Activated effector memory CD4-positive, alpha-beta T cell treated with Interleukin-2 at 50 U/mL for 16 hours (primary cell): ENCODE measurements at regions not wholly inside any gene's neighbourhood (a gene's known extent, or its start where the extent isn't known, plus 50 kb on each side); places are given as distances from the start of the nearest gene placed in this dataset.

ENCODE experiments used
- DNase-seq: peaks from one replicate; pipeline ENCODE4 v3.0.0-alpha.2; 2020

DNA sequence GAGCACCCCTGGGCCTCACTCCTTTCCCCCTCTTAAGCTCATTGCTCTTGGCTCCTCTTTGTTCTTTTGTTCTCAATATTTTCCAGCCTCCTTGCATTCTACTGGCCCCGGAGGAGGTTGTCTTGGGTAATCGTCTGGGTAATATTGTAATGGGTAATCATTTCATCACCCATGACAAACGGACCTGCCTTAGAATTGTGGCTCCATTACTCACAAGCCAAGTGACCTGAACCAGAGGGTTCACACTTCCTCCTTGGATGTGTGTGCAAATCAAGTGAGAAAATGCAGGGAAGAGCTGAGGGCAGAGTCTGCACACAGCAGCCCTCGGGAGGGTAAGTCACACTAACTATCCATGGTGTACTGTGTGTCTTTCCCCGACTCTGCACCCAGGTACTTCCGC is 305.0 kb downstream of the BUD13 start:
- no peak for DNase-seq

DNA sequence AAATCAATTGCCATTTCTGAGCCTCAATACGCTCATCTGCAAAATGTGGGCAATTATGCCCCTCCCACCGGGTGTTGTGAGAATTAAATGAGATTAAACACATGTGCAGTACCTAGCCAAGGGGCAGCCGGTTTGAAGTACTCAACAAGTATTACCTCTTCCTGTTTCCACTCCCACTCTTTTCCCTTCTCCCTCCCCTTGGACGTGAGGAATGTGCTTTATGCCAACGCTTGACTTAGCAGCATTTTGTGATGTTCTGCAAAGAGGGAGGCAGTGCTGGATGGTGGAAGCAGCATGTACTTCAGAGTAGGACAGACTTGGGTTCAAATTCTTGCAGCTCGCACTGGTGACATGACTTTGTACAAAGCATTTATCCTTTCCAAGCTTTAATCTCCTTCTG is 306.0 kb downstream of the BUD13 start:
- DNase-seq = no peak

DNA sequence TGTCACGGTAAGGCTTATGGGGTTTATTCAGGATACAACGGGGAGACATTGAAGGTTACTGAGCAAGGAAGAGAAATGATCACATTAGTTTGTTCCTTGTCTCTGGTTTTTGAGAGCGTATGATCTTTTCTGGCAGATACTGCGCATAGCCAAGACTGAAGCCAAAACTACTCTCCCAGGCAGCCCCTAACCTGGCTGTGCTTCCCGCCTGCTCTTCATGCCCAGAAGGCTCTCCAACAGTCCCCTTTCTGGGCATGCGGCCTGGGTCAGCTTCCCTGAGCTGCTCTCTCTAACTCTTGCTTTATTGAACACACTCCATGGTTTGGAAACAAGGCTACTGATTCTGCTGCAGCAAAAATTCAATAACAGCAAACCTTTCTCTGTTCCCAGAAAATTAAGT is 306.6 kb downstream of the BUD13 start:
- no peak for DNase-seq

- DNase-seq = no peak
Measured at GRCh38 chr11:116465056-116465455, 307.7 kb downstream of the BUD13 start.

- no peak for DNase-seq
Measured at GRCh38 chr11:116461789-116462188, 311.0 kb downstream of the BUD13 start.

DNA sequence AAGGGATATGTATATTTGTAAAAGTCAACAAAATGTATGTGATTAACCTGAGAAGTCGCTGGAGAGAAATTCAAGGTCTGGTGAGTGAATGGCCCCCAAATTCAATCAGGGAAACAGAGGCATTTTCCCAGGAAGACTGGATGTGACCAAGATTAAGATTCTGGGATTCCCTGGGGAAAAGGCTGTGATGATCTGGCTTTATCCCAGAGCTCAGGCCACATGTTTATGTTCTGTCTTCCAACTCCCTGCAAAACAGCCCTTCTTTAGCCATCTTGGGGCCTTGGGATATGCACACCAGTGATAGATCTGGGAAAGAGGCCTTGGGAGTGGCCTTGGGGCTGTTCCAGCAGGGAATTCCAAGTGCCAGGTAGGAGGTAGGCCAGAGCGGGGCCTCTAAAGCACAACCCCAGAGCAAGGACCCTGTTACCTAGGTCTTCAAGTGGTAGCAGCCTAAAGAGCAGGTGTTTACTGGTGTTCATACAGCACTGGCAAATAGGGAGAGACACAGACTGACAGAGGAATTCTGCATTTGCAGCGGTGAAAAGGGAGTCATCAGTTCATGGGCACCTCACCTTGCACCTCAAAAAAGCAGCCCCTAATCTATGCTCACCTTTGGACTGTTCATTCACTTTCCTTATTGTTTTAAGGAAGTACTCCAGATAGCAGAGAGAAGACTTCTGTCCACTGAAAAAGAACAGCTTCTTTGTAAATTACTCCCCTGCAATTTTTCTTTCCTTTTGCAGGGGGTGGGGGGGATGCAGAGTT is 312.4 kb downstream of the BUD13 start:
- no peak for DNase-seq

DNA sequence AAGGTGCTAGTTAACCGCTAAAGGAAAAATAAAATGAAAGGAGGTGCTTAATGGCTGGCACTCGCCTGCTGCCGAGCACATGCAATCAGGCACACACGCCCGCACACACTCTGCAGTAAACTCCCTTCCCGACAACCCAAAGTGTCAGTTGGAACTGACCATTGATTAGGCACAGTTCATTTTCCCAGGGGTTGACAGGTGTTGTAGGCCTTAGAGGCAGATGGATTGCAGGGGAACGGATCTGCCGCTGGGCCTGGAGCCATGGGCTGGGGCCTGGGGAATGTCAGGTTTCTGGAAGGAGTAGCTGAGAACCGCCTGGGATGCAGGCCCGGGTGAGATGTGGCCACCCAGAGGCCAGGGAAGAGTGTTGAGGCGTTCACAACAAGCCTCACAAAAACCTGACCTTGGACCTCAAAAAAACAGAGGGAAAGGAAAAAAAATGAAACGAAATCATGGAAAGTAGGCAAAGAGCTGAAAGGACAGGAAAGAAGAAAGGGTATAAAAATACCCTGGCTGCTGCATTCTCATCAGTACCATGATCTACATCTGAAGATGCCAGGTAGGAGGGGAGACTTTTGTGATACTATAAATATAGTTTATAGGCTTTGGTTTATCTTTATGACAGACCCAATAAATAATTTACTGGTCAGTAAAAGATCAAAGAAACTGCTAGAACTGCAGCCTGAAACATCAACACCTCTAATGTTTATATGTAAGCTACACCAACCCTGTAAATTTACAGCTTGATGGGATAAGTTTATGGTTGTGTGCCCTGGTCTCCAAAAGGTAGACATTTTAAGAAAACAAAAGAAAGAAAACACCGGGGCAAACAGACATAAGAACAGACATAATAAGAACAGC is 313.4 kb downstream of the BUD13 start:
- no peak for DNase-seq

GRCh38 chr11:116458546-116458945 is 314.2 kb downstream of the BUD13 start:
- no peak for DNase-seq

- no peak for DNase-seq
Measured at GRCh38 chr11:116457336-116458007, 315.3 kb downstream of the BUD13 start.

- no peak for DNase-seq
Measured at GRCh38 chr11:116454951-116455350, 317.8 kb downstream of the BUD13 start.

GRCh38 chr11:116454020-116454645 is 318.7 kb downstream of the BUD13 start:
- DNase-seq = no peak

GRCh38 chr11:116452461-116452860 is 320.3 kb downstream of the BUD13 start:
- no peak for DNase-seq

DNA sequence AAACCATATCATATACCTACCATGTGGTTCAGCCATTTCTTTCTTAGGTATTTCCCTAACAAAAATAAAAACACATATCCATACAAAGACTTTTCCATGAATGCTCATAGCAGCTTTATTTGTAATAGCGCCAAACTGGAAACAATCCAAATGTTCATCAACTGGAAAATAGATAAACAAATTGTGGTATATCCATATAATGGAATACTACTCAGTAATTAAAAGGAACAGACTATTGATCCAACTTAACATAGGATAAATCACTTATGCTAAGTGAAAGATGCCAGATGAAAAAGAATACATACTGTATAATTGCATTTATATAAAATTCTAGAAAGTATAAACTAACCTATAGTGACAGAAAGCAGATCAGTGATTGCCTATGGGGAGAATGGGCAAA is 323.3 kb downstream of the BUD13 start:
- no peak for DNase-seq

DNA sequence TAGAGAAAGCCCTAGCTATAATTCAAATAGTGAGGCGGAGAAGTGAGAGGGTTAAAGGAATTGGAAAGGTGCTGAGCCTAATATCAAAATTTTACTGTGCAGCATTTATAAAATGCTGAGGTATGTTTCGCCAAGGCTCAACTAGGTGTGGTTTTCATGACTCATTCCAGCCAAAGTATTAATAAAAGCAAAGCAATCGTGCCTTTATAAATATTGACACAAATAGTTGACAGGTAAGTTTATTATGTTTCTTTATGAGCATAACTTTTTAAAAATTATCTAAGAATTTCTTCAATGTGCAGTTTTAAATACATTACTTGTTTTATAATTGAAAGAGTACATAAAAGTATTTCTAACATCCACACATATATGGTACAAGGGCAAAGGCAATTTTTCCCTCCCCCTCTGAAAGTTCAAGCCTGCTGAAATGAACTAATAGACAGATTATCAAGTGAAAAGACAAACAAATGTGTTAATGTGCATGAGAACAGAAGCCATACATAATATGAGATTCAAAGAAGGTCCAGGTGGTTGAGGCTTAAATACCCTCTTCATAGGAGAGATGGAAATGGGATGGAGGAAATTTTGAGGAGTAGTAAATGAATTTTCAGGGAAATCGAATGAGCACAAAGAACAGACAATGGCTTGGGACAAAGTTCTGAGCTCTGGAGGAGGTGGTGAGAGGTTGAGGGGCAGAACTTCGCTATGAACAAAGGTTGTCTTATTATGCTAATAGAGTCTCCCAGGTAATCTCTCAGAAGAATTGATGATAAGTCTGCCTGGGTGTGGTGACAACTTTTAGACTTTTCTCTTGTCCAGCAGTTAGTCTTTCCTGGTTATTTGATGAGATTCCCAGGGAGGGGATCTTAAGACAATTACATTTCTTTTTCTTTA is 326.5 kb downstream of the BUD13 start:
- DNase-seq = no peak

GRCh38 chr11:116445108-116446047 is 327.4 kb downstream of the BUD13 start:
- DNase-seq = no peak

DNA sequence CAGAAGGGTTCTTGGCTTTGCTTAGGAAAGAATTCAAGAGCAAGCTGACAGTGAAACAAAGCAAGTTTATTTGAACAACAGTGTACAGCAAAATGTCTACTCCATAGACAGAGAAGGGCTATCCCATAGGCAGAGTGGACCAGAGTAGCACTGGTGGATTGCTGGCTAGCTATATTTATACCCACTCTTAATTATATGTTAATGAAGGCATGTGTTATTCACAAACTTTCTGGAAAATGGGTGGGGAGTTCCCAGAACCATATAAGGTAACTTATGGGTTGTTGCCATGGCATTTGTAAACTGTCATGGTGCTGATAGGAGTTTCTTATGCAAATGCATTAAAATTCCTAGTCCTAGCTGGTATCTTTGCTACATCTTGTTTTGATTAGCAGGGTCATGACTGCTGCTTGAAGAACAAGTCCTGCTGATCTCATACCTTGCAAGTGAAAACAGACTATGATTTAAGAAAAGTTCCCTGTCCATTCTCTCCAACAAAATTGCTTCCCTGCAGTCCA is 330.5 kb downstream of the BUD13 start:
- no peak for DNase-seq

DNA sequence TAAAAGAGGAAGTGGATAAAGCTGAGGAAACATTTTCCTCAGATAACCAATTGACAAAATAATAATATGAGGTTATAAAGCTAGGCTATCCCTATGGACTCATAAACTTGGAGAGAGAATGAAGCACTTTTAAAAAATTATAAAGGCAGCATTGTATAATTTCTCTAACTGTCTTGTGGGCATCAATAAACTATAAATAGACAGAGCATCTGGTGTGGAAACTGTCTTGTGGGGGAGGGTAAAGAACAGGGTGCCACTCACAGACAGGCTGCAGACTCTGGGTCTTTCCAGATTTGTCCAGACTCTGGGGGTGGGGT is 333.5 kb downstream of the BUD13 start:
- no peak for DNase-seq

DNA sequence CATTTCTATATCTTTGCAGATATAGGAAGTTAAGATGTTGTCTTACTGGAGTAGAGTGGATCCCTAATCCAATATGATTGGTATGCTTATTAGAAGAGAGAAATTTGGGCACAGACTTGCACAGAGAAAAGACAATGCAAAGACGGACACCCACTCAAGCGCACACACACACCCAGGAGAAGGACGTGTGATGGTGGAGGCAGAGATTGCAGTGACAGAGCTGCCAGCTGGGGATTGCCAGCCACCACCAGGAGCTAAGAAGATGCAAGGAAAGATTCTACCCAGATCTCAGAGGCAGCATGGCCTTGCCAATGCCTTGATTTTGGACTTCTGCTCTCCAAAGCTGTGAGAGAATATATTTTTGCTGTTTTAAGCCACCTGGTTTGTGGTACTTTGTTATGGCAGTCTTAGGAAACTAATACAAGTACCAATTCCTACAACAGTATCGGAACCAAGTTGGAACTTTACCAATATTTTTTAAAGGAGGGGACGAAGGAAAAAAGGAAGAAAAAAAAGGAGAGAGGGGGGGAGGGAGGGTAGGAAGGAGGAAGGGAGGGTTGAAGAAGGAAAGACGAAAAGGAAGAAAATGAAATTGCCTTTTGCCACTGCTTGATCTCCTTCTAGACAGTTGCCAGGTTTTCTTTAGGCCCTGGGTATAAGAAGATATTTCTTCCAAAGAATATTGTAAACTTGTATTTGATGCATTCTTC is 334.0 kb downstream of the BUD13 start:
- no peak for DNase-seq

DNA sequence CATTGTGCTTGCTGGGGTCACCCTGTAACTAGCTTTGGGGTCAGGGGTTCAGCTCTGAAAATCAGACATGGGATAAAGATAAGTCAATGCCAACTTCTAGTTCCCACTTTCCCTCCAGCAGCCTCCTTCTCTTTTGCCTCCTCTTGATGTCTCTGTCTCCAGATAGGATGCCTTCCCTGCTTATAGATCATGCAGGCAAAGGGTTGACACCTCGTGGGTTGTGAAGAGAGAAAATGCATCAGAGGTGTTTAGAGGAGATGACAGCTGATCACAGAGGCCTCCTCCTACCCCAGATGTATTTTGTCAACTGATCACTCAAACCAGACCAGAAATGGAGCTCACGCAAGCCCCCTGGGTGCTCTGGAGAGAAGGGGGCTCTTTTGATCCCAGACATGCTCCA is 337.8 kb downstream of the BUD13 start:
- DNase-seq = no peak

DNA sequence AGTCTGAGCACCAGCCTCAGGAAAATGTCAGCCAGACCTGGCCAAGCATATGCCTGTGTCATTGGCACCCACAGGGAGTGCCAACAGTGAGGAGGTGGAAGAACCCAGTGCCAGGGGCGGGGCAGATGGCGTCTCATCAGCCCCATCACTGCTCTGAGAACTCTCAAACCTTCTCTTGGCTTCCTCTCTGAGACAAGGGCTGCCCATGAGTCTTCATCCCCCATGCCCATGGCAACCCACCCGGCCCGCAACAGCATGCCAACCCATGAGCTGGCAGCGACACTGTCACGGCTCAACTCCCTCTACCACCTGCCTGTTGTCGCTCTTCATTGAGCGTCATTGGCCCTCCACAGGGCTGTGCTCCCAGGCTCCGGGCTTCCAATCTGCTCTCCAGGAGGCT is 340.5 kb downstream of the BUD13 start:
- DNase-seq = no peak
